Liver (tissue), 3 donors: ENCODE measurements at regions not wholly inside any gene's neighbourhood (a gene's known extent, or its start where the extent isn't known, plus 50 kb on each side); places are given as distances from the start of the nearest gene placed in this dataset.

Experiments
- ATF3 ChIP-seq: IDR thresholded peaks from 2 replicates; pipeline ENCODE4 v1.6.1; 2016; ENCODE audit warnings: antibody characterized with exemption
- CTCF ChIP-seq: fragments of 150-350 bp; IDR thresholded peaks from 2 replicates; pipeline ENCODE4 v1.5.1; 2017; ENCODE audit warnings: improper control_type of control experiment, low read depth, low read length; ENCODE audit not compliant: missing input control
- EGR1 ChIP-seq, 2 donors: IDR thresholded peaks; 2 replicates each; pipeline ENCODE4 v1.6.1; 2016 to 2018; ENCODE audit warnings: antibody characterized with exemption in 2 of 2, low read depth in 2 of 2
- FOXA1 ChIP-seq: IDR thresholded peaks from 2 replicates; pipeline ENCODE4 v1.6.1; 2016; ENCODE audit warnings: antibody characterized with exemption
- HNF4G ChIP-seq: IDR thresholded peaks from 2 replicates; pipeline ENCODE4 v1.6.1; 2016; ENCODE audit warnings: antibody characterized with exemption
- JUND ChIP-seq, 2 donors: IDR thresholded peaks; 2 replicates each; pipeline ENCODE4 v1.6.1; 2016; ENCODE audit warnings: antibody characterized with exemption in 2 of 2
- MAX ChIP-seq: IDR thresholded peaks from 2 replicates; pipeline ENCODE4 v1.6.1; 2016; ENCODE audit warnings: antibody characterized with exemption
- RAD21 ChIP-seq, 2 donors: IDR thresholded peaks; 2 replicates each; pipeline ENCODE4 v1.6.1; 2016; ENCODE audit warnings: antibody characterized with exemption in 2 of 2, mild to moderate bottlenecking in 2 of 2
- REST ChIP-seq: IDR thresholded peaks from 2 replicates; pipeline ENCODE4 v1.6.1; 2016; ENCODE audit warnings: antibody characterized with exemption, mild to moderate bottlenecking
- TAF1 ChIP-seq: conservative IDR thresholded peaks from 2 replicates; pipeline ENCODE4 v1.6.1; 2016; ENCODE audit warnings: antibody characterized with exemption, mild to moderate bottlenecking
- YY1 ChIP-seq: IDR thresholded peaks from 2 replicates; pipeline ENCODE4 v1.6.1; 2016; ENCODE audit warnings: antibody characterized with exemption, mild to moderate bottlenecking
- ZBTB33 ChIP-seq: IDR thresholded peaks from 2 replicates; pipeline ENCODE4 v1.6.1; 2016; ENCODE audit warnings: antibody characterized with exemption
- donor health status: healthy.
- donor health status: healthy.

GRCh38 chr2:64324746-64325410 lies 129.1 kb upstream of the LGALSL start:
- no peak for TF ChIP-seq FOXA1
- TF ChIP-seq CTCF, result no peak
- no peak for TF ChIP-seq YY1
- no peak for TF ChIP-seq ATF3
- TF ChIP-seq EGR1 (IDR thresholded peaks at IDR 0.05; ENCODE audit: low read depth in 2 of 2), result no peak
- TF ChIP-seq REST, result no peak
- TF ChIP-seq TAF1, result no peak
- no peak for TF ChIP-seq RAD21 (IDR thresholded peaks at IDR 0.05)
- no peak for TF ChIP-seq JUND (IDR thresholded peaks at IDR 0.05)
- TF ChIP-seq MAX, result no peak
- TF ChIP-seq ZBTB33, result no peak
- no peak for TF ChIP-seq HNF4G
